ENCODE measurements at regions not wholly inside any gene's neighbourhood (a gene's known extent, or its start where the extent isn't known, plus 50 kb on each side); places are given as distances from the start of the nearest gene placed in this dataset.
"Not testable (repeated sequence)": the region's sequence is repeated elsewhere in the genome, so short reads cannot be mapped to it uniquely, and the experiment has no call there.

DNA sequence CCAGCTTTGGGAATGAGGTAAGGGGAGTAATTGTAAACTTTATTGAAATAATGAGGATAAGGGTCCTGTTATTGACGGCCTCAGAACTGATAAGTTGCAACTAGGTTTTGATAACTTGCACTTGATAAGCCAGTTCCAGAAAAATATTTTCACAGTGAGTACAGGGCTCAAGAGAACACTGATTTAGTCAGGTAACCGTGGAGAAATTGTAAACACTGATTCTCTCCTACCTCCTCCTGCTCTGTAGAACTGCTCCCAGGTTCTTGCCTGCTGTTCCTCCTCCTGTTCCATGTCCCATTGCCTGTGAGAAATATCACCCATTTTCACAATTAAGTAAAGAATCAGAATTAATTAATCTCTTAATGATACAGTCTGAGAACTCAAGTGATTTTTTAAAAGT lies 55.0 kb upstream of the CXXC4 start:
- DNase-seq = no peak

DNA sequence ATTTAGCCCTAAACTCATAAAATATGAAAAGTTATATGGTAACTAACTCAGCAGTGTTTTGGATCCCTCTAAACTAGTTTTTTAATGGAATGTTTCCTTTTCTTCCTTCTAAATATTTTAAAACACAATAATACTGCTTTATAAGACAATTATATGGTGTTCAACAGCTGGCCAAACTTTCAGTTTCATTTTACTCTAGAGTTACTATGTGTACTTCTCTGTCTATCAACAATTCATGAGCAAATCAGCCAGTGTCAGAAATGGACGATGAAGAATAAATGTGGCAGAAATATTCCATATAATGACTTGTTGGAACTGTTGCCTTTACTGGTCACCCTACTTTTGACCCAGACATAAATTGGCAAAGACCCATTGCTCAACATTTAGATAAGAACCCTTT lies 64.8 kb upstream of the CXXC4 start:
- DNase-seq = no peak

DNA sequence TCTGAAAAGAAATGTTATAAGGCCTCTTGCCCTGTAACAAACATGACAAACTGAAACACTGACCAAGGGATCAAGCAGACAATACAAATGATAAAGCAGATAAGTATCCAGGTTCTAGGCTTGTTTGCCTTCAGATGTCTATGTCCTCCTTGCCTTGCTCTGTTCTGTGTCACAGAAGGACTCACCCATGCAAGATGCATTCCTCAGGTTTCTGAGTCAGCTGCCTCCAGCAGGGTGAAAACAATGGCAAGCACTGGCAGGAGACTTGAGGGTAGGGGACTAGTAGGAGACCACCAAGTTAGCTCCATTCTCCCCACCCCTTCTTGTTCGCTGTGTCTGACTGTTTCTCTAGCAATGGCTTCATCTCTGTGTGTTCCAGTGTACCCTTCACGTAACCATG lies 76.6 kb upstream of the CXXC4 start:
- DNase-seq = no peak

DNA sequence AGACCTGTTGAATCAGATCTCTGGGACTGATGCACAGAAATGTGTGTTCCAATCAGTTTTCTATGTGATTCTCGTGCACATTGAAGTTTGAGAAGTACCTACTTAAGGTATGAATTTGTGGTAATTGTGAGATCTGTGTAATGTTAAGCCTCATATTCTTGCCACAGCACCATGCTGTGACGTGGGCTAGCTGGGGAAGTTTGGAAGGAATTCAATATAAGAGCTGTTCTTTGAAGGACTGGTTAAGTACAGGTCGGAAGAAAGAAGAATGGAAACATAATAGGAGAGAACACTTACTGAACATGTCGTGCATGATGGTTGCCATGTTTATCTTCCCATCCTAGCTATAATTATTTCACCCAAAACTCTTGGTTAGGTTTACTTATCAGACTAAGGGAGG lies 79.7 kb upstream of the CXXC4 start:
- DNase-seq = no peak

DNA sequence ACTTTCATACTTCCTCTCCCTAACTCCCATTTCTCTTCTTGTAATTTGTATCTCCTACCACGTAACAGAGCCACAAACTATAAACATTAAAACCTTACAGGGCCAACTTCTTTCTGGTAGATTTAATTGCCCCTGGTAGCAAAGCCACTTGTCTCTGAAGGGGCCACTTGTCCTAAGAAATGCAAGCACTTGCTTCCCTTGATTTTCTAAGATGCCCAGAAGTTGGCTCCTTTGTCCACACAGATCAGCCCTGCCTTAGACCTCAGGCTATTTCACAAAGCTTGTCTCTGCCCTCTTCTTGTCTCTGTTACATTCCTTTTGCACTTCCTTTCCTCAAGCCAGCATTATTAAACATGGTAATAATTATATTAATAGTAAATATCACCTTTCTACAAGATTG lies 80.6 kb upstream of the CXXC4 start:
- no peak for DNase-seq

DNA sequence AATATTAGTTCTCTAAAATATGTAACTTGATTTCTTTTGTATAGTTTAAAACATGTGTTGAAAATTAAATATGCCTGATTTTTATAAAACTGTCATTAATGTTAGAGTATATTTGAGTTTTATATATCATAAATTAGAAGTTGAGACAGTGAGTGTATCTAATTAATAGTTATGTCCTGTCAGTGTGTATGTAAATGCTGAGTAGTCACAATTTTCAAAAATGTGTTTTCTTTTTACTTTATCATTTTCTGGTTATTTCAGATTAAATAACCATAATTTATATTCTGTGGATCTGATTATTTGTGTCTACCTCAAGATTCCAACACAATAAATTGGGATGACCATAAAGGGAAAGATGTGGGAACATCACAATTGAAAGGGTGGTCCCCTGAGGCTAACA lies 82.7 kb upstream of the CXXC4 start:
- DNase-seq = no peak

DNA sequence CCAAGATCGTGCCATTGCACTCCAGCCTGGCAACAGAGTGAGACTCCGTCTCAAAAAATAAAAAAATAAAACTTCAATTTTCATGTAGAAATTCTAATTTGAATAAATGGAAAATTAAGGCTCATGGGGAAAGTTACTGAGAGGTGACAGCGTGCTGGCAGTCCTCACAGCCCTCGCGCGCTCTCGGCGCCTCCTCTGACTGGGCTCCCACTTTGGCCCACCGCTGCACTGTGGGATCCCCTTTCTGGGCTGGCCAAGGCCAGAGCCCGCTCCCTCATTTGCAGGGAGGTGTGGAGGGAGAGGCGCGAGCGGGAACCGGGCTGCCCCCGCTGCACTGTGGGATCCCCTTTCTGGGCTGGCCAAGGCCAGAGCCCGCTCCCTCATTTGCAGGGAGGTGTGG lies 86.8 kb upstream of the CXXC4 start:
- not testable (repeated sequence) for DNase-seq

DNA sequence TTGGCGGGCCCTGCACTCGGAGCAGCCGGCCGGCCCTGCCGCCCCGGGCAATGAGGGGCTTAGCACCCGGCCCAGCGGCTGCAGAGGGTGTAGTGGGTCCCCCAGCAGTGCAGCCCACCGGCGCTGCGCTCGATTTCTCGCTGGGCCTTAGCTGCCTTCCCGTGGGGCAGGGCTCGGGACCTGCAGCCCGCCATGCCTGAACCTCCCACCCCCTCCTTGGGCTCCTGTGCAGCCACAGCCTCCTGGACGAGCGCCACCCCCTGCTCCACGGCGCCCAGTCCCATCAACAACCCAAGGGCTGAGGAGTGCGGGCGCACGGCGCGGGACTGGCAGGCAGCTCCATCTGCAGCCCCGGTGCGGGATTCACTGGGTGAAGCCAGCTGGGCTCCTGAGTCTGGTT lies 87.4 kb upstream of the CXXC4 start:
- not testable (repeated sequence) for DNase-seq

DNA sequence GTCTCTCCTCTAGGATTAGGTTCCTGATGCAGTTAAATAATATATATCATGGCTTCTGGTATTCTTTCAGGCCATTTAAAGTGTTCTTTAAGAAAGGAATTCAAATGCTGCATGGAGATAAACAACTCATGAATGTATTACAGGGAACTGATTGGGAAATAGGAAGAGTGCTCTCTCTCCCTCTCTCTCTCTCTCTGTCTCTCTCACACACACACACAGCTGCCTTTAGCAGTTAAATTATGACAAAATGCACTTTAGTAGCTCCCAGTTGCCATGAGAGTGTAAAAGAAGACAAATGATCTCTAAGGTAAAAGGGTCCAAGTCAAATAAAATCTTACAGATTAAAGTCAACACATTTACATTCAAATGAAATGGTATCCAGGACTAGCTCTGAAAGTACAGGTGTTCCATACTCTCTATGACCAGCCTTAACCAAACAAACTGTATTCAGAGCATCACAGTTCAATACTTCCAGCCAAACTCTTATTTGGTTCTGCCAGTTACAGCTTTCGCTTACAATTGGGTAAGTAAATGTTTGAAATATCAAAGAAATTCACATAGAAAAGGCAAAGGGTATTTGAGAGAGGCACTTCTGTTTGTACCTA lies 94.7 kb upstream of the CXXC4 start:
- no peak for DNase-seq

DNA sequence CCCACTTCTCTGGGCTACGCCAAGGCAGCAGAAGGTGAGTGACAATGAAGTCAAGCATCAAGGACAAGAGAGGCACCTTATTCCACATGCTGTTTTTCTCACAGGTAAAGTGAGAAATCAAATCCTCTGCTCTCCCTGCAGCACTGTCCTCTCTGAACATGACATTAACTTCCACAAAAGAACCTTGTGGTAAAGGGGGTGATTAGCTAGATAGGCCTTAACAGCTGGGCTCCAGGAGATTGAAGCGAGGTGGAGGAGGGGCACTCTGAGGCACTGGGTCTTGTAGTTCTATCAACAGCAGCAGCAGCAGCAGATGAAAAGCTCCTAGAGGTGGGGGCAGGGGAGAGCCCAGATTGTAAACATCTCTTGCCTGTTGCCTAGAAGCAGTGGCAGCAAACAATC lies 96.8 kb upstream of the CXXC4 start:
- DNase-seq = no peak

DNA sequence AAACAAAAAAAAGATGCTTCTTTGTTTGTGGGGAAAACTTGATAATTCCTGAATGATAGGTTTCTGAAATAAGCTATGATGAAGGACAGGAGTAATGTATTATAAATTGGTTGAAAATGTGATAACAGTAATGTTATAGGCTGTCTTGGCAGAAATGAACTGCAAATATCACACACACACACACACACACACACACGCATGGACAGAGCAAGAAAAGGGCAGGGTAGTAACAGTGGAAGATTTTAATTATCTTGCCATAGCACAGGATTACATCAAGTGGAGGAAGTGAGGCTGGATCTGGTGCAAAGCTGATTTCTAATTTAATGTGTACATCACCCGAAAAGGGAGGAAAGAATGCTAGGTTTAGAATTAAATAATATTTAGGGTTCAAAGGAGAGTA lies 97.5 kb upstream of the CXXC4 start:
- no peak for DNase-seq

DNA sequence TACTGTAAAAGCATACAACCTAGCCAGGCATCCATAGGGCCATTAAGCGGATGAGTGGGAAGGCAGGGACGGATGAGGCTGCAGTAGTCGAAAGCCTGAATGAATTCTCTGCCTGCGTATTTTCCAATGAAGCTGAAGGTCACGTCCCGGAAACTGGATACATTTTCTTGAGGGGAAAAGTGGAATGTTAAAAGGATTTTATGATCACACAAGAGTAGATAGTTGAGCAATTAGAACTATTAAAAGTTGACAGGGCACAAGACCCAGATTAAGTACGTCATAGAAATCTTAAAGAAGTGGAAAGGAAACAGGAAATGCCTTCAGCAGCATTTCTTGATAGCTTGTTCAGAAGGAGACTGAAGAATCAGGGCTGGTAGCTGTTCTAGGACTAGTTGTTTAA lies 98.3 kb upstream of the CXXC4 start:
- DNase-seq = no peak

DNA sequence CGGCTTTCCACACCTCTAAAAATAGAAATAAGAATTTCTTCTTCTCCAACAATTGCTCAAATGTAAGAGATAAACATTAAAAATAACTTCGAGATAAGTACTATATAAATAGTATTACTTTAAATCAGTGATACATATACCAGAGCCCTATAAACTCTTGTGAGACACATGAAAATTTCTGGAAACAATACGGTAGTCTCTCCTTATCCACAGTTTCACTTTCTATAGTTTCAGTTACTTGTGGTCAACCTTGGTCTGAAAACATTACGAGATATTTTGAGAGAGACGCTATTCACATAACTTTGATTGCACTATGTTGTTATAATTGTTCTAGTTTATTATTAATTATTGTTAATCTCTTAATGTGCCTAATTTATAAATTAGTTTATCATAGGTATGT lies 101.5 kb upstream of the CXXC4 start:
- DNase-seq = no peak

DNA sequence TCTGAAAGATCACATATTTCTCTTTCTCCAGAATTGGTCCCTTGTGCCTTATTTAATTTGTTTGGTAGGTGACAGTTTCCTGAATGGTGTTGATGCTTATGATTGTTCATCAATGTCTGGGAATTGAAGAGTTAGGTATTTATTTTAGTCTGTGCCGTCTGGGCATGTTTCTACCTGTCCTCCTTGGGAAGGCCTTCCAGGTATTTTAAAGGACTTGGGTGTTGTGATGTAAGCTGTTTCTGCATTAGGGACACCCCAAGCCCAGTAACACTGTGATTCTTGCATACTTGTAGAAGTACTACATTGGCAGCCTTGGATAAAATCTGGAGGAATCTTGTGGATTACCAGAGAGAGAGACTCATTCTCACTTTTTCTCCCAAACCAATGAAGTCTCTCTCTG lies 120.8 kb upstream of the CXXC4 start:
- DNase-seq = no peak

DNA sequence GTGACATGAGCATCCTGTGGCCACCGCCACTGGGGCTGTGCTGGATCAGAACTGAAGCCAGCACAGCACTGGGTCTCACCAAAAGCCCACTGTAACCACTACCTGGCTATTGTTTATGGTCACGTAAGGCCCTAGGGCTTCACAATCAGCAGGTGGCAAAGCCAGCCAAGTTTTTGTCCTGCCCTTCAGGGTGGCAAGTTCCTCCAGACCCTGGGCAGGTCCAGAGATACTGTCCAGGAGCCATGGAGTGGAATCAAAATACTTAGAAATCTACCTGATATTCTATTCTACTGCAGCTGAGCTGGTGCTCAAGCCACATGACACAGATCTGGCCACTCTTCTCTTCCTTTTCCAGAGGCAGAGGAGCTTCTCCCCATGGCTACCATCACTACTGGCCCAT lies 121.2 kb upstream of the CXXC4 start:
- DNase-seq = no peak

DNA sequence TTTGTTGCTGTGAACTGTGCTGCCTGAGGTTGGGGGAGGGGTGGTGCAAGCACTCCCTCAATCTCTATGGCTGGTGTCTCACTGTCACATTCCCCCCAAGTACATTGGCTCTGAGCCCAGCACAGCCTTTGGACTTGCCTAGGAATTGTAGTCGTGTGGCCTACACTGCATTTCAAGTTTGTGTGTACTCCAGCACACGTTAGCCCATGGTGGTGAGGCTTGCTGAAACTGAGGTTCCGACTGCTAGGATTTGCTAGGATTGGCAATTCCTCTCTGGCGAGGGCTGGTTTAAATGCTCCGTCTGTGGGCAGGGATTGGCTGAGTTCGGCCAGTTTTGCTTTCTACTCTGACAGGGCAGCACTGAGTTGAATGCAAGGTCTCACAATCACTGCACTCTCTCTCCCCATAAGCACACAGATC lies 121.7 kb upstream of the CXXC4 start:
- DNase-seq = no peak

DNA sequence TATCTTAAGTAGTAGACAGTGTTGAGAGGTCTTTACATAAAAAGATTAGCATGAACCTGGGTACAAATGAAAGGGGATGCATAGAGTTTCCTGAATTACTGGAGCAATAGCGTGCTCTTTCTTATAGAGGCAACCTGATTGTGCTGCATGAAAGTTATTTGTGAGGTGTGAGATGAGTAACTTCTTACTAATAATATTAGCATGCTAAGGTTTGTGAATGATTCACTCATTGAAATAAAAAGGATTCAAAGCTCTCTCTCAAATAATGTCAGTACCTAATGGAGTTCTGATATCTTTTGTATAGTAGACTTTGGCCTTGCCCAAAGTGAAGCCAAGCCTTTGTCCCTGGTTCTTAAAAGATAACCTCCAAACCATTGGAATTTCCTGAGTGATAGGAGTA lies 131.0 kb upstream of the CXXC4 start:
- no peak for DNase-seq

DNA sequence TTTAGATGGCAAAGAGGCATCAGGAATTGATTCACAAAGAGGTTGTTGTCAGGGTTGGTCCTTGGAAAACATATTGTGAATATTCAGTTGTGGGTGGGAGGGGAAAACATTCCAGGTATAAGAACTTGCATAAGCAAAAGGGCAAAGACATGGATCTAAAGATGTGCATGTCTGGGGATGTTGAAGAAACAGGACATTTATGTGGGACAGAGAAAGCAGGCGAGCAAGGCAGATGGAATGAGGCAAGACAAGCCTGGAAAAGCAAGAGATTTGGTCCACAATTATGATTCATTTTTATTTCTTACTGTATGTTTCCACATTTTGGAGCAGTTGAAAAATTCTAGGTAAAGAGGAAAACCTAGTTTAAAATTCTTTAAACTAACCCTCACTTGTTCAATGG lies 134.9 kb upstream of the CXXC4 start:
- DNase-seq = no peak

DNA sequence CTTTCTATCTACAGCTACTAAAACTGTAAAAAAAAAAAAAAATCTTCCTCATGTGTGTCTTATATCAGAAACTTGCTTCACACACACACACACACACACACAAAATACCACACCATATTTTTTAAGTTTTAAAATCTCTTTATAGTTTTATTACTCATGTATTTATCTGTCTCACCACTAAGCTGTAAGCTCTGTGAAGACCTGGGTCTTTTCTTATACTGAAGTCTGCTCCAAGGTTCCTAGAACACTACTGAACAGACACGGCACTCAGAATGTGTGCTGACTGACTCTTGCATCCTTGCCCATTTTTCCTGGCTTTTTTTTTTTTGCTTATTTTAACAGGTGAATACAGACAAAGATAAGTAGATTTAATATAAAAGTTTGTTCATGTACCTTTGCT lies 135.6 kb upstream of the CXXC4 start:
- no peak for DNase-seq

DNA sequence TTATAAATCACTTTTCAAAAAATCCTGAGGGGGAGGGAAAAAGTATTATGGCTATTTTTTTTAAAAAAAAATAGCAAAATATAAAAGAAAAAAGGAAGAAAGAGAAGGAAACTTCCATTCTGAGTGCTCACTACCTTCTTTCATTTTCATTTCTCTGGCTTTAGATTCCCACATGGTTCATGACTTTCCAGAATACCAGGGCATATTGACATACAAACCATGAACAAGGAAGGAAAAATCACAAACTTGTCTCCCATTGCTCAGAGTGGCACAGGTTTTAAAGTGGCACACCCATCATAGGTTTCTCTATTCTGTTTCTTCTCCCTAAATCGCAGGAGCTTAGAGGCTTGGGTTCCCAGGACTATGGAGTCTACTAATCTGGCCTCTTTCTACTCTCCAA lies 136.3 kb upstream of the CXXC4 start:
- no peak for DNase-seq

DNA sequence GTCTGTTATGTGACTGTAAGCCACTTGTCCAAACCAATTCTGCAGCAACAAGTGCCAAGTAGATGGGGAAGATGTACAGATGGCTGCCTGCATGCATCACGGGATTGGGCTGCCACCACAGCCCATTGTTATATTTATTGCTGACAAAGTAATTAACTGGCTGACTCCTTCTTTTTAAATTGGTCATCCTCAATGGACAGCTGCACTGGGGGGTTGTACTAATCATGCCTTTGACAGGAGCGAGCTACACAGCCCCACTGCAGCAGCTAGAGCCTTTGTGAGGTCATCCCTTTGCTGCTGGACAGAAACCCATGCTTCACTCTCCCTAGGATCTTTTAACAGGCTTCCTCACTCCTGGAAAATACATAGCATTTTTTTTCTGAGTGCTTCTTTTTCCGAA lies 146.7 kb upstream of the CXXC4 start:
- no peak for DNase-seq

DNA sequence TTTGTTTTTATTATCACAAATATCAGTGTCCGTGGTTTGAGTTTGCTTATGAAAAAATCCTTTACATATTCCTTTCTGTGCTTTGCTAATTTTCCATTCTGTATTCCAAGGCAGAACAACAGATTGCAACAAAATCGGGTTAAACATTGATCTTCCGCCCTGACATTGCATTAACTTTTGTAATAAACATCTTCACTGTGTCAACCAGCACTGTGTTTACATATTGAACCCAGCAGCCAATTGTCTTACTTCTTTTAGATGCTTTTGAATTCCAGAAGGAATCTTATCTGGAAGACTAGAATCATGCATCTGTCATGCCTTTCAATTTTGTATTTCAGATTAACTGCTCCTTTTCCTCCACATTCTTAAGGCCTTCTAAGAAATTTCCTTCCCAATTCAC lies 147.8 kb upstream of the CXXC4 start:
- DNase-seq = no peak

DNA sequence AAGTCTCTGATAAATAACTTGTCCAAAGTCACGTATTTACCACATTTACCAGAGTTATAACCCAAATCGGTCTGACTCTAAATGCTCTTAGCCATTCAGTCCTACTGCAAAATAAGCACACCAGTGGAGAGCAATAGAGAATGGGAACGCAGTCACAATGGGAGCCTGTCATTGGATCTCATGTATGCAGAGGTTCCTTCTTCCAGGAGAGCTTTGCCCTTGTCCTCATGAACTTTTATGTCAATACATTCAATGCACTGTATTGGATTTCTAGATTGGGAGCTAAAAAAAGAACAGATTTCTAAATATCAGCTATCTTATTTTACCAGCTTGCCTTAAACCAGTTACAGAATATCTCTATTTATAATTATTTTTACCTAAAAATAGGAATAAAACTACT lies 149.1 kb upstream of the CXXC4 start:
- no peak for DNase-seq

DNA sequence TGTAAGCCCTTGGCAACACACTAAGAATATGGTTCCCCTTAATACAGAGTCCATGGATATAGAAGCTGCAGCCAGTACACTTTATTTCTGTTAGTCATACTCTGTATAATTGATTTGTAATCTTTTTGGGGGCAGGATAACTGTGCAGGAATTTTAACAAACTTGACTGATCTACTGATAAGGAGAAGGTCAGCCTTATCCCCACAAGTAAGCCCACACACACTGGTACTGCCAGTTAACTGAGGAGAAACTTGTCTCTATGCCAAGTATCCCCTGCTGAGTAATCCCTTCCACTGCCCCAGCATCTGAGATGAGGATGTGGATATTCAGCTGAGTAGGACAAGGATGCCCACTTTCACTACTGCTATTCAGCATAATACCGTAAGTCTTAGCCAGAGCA lies 154.9 kb upstream of the CXXC4 start:
- no peak for DNase-seq

DNA sequence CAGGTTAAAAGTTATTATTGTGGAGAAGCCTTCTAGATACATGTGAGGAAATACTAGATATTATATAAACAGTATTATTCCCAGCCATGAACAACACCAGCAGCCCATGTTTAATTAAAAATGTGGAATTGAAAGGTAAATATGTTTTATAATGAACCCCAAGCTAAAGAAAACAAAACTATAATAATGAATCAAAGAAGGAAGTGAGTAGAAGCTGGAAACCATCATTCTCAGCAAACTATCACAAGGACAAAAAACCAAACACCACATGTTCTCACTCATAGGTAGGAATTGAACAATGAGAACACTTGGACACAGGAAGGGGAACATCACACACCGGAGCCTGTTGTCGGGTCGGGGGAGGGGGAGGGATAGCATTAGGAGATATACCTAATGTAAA lies 167.6 kb upstream of the CXXC4 start:
- DNase-seq = not testable (repeated sequence)

DNA sequence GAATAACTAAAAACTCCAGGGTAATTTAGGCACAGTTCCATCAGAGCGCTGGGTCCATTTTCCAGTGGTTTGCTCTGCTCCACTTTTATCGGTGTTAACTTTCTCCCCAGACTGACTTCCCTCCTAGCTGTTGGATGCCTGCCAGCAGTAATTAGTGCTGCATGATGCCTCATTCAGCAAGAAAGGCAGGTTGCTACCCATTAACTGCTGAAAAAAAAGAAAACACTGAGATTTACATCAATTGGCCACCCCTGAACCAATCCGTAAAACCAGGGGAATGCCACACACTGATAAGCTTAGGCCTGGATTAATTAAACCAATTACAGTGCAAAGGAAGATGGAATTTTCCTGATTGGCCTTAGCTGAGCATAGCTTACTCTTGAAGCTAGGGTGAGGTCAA lies 182.4 kb upstream of the CXXC4 start:
- no peak for DNase-seq

All from GDM1 (cell line).